Caco-2 (cell line): ENCODE measurements at regions not wholly inside any gene's neighbourhood (a gene's known extent, or its start where the extent isn't known, plus 50 kb on each side); places are given as distances from the start of the nearest gene placed in this dataset.

Source experiments
- BruUV-seq: library from RNA; stranded (reverse); fragments of 400-500 nt; replicated peaks from 2 replicates; lab custom pipeline; 2021; lab: Mats Ljungman, UMichigan
- CTCF ChIA-PET: fragments of 300-600 bp; sonication (Branson Sonifier 250); formaldehyde crosslinking; loops from one replicate; lab custom pipeline; 2022; ENCODE audit warnings: antibody characterized with exemption; lab: Charles Lee
- POLR2A ChIA-PET: fragments of 300-600 bp; sonication (Branson Sonifier 250); formaldehyde crosslinking; loops from one replicate; lab custom pipeline; 2022; ENCODE audit warnings: antibody characterized with exemption; lab: Charles Lee
- DNase-seq, 2 experiments: peaks; one replicate each; pipeline versions ENCODE4 v3.0.0 to v3.0.0-alpha.2; 2020 to 2022
- H3K27me3 ChIP-seq: replicated peaks from 2 replicates; pipeline ENCODE4 v1.6.0; 2011; ENCODE audit warnings: low read length; ENCODE audit not compliant: control insufficient read depth, insufficient read depth
- H3K36me3 ChIP-seq: 2 replicates; pipeline ENCODE4 v1.5.1; 2011; ENCODE audit warnings: low read length; ENCODE audit not compliant: control insufficient read depth, insufficient read depth
- H3K4me1 ChIP-seq: fragments of 250-450 bp; sonication (Bioruptor Pico); 2 replicates; pipeline ENCODE4 v1.5.1; 2020; ENCODE audit warnings: mild to moderate bottlenecking
- H3K4me3 ChIP-seq: 2 replicates; pipeline ENCODE4 v1.5.1; 2011; ENCODE audit warnings: low read depth, mild to moderate bottlenecking, control low read depth, low read length
- H3K9me3 ChIP-seq: fragments of 250-450 bp; sonication (Bioruptor Pico); 2 replicates; pipeline ENCODE4 v1.5.1; 2020; ENCODE audit warnings: mild to moderate bottlenecking, moderate library complexity
- H3K27ac Mint-ChIP-seq: one replicate; pipeline ENCODE4 v1.8.0; 2022; ENCODE audit warnings: mixed read lengths; ENCODE audit not compliant: unreplicated experiment
- H3K27me3 Mint-ChIP-seq: one replicate; pipeline ENCODE4 v1.8.0; 2022; ENCODE audit warnings: mixed read lengths; ENCODE audit not compliant: insufficient read depth, unreplicated experiment
- H3K36me3 Mint-ChIP-seq: one replicate; pipeline ENCODE4 v1.8.0; 2022; ENCODE audit warnings: mild to moderate bottlenecking, mixed read lengths; ENCODE audit not compliant: insufficient read depth, unreplicated experiment
- H3K4me1 Mint-ChIP-seq: one replicate; pipeline ENCODE4 v1.8.0; 2022; ENCODE audit warnings: low read depth, mixed read lengths; ENCODE audit not compliant: unreplicated experiment
- H3K4me3 Mint-ChIP-seq: one replicate; pipeline ENCODE4 v1.8.0; 2022; ENCODE audit warnings: mild to moderate bottlenecking, moderate library complexity, mixed read lengths; ENCODE audit not compliant: unreplicated experiment
- H3K9me3 Mint-ChIP-seq: one replicate; pipeline ENCODE4 v1.8.0; 2022; ENCODE audit warnings: mixed read lengths; ENCODE audit not compliant: unreplicated experiment
- intact Hi-C: fragments of 100-400 bp; cut with micrococcal nuclease; formaldehyde crosslinking; loops from one replicate; pipeline ENCODE4 v1.10.0; 2022; ENCODE audit not compliant: unreplicated experiment
- TF ChIP-seq, protein P1 (sequence below), 2 experiments: fragments of 200-600 bp in 1 of 2; IDR thresholded peaks; 1 replicate in 1 of 2; 2 replicates in 1 of 2; pipeline versions ENCODE4 v1.5.1 to v1.8.0; 2011 to 2022; ENCODE audit warnings: antibody characterized with exemption in 1 of 2, control low read depth in 1 of 2, inconsistent platforms in 1 of 2, low read depth in 1 of 2, low read length in 1 of 2, mild to moderate bottlenecking in 1 of 2, moderate library complexity in 1 of 2; ENCODE audit not compliant: insufficient read depth in 1 of 2, severe bottlenecking in 1 of 2, unreplicated experiment in 1 of 2

DNA sequence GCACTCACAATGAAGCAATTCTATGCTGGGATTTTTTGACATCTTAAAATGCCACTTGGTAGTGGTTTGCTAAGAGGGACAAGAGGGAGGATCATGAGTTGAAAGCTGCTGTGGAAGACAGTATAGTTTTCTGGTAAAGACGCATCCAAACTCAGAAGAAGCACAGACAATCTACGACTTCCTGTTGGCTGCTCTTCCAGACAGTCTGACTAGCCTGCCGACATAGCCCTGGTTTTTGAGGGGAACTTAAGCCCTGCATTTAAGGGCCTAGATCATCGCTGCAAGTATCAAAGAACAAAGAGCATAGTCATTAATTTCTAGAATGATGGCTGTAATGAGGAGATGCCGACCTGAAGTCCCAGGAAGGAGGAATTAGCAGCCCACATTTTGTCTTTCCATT lies 99.9 kb upstream of the IKZF1 start:
- no peak overlapping the region for H3K4me3 Mint-ChIP-seq
- peaks cover 35% of the 10 kb centered on the region for H3K27me3 Mint-ChIP-seq
- Histone ChIP-seq H3K4me3 (no peak overlapping the region), H3K4me1 (no peaks in the 10 kb centered on the region), H3K27me3 (no peaks in the 10 kb centered on the region), H3K36me3 (no peaks in the 10 kb centered on the region), H3K9me3 (no peaks in the 10 kb centered on the region)
- intact Hi-C loops: loop anchor here (2.0 to 10.0 kb wide), 2 partner anchors 112 to 470 kb away; partner anchors contain the start of gene ZPBP
- H3K27ac Mint-ChIP-seq: no peak overlapping the region
- POLR2A ChIA-PET: no interaction called here
- no TSS peak for BruUV-seq
- H3K4me1 Mint-ChIP-seq: peaks cover 12% of the 10 kb centered on the region
- no peaks in the 10 kb centered on the region for H3K9me3 Mint-ChIP-seq
- no peaks in the 10 kb centered on the region for H3K36me3 Mint-ChIP-seq
- TF ChIP-seq, protein P1, sequence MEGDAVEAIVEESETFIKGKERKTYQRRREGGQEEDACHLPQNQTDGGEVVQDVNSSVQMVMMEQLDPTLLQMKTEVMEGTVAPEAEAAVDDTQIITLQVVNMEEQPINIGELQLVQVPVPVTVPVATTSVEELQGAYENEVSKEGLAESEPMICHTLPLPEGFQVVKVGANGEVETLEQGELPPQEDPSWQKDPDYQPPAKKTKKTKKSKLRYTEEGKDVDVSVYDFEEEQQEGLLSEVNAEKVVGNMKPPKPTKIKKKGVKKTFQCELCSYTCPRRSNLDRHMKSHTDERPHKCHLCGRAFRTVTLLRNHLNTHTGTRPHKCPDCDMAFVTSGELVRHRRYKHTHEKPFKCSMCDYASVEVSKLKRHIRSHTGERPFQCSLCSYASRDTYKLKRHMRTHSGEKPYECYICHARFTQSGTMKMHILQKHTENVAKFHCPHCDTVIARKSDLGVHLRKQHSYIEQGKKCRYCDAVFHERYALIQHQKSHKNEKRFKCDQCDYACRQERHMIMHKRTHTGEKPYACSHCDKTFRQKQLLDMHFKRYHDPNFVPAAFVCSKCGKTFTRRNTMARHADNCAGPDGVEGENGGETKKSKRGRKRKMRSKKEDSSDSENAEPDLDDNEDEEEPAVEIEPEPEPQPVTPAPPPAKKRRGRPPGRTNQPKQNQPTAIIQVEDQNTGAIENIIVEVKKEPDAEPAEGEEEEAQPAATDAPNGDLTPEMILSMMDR (IDR thresholded peaks at IDR 0.05; ENCODE audit: insufficient read depth in 1 of 2, low read depth in 1 of 2, low read length in 1 of 2, severe bottlenecking in 1 of 2, unreplicated experiment in 1 of 2): no peak
- CTCF ChIA-PET: interaction anchor here (0.8 kb wide), 1 partner anchor 223 kb away, joined by 3 read pairs; no protein-coding TSS in a partner anchor
- no peak for DNase-seq

DNA sequence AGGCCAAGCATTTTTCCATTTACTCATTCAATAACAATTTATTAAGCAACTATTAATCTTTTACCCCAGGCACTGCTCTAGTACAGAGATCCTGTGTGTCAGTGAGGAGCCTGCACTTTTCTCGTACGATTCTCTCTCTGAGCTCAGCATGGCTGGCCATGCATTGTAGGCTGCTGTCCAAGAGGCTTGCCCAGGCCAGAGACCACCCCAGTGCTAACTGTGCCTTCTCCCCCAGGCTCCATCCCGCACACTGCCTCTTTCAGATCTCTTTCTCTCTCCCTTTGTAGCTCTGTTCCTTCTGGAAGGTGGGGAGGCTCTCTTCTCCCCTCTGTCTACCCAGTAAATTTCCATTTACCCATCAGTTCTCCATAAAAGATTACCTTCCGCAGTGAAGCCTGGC lies 101.0 kb upstream of the IKZF1 start:
- TF ChIP-seq, protein P1 (IDR thresholded peaks at IDR 0.05; ENCODE audit: insufficient read depth in 1 of 2, low read depth in 1 of 2, low read length in 1 of 2, severe bottlenecking in 1 of 2, unreplicated experiment in 1 of 2): no peak
- Mint-ChIP-seq H3K4me1 (peaks cover 12% of the 10 kb centered on the region), H3K27me3 (peaks cover 37% of the 10 kb centered on the region), H3K9me3 (no peaks in the 10 kb centered on the region), H3K36me3 (no peaks in the 10 kb centered on the region), H3K27ac (no peak overlapping the region), H3K4me3 (no peak overlapping the region)
- no peaks in the 10 kb centered on the region for H3K9me3 ChIP-seq
- BruUV-seq: no TSS peak
- no peaks in the 10 kb centered on the region for H3K27me3 ChIP-seq
- no peaks in the 10 kb centered on the region for H3K4me1 ChIP-seq
- no peak overlapping the region for H3K4me3 ChIP-seq
- DNase-seq: no peak
- ChIA-PET CTCF (interaction anchor here (0.5 kb wide), 1 partner anchor 135 kb away, joined by 4 read pairs; no protein-coding TSS in a partner anchor), POLR2A (no interaction called here)
- intact Hi-C loops: loop anchor here (10.0 kb wide), 1 partner anchor 471 kb away; no protein-coding TSS in a partner anchor
- no peaks in the 10 kb centered on the region for H3K36me3 ChIP-seq

DNA sequence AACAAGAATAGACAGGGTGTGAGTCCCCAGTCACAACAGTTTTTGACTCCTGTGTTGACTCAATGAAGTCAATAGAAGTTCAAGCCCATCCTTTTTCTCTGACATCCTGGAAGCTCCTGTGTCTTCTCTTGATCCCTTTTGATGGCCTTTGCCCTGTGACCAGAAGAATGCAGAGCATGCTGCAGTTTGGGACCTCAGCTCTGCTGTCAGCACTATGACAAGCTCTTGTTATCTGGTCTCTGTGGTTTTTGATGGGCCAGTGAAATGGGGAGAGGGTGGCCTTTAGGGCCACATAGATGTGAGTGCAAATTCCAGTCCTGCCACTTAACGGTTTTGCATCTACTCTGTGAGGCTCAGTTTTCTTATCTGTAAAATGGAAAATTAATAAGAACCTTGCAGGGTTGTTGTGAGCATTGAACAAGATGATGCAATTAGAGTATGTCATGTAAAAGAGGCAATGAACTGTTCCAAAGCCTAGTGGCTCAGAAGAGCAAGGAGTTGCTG lies 102.4 kb upstream of the IKZF1 start:
- no TSS peak for BruUV-seq
- no peaks in the 10 kb centered on the region for H3K36me3 Mint-ChIP-seq
- peaks cover 33% of the 10 kb centered on the region for H3K27me3 Mint-ChIP-seq
- TF ChIP-seq, protein P1 (IDR thresholded peaks at IDR 0.05; ENCODE audit: insufficient read depth in 1 of 2, low read depth in 1 of 2, low read length in 1 of 2, severe bottlenecking in 1 of 2, unreplicated experiment in 1 of 2): no peak
- H3K27me3 ChIP-seq: no peaks in the 10 kb centered on the region
- no peak for DNase-seq
- H3K4me3 Mint-ChIP-seq: no peak overlapping the region
- POLR2A ChIA-PET: no interaction called here
- H3K4me1 Mint-ChIP-seq: peaks cover 12% of the 10 kb centered on the region
- H3K9me3 Mint-ChIP-seq: no peaks in the 10 kb centered on the region
- H3K4me1 ChIP-seq: no peaks in the 10 kb centered on the region
- no peak overlapping the region for H3K4me3 ChIP-seq
- no peaks in the 10 kb centered on the region for H3K9me3 ChIP-seq
- intact Hi-C loops: loop anchor here (10.0 kb wide), 1 partner anchor 473 kb away; no protein-coding TSS in a partner anchor
- CTCF ChIA-PET: no interaction called here
- no peak overlapping the region for H3K27ac Mint-ChIP-seq
- no peaks in the 10 kb centered on the region for H3K36me3 ChIP-seq
